B cell (primary cell): ENCODE measurements at regions not wholly inside any gene's neighbourhood (a gene's known extent, or its start where the extent isn't known, plus 50 kb on each side); places are given as distances from the start of the nearest gene placed in this dataset.

ENCODE experiments used
- EZH2 ChIP-seq: IDR thresholded peaks from 2 replicates; pipeline ENCODE4 v1.6.1; 2012; ENCODE audit warnings: borderline replicate concordance, low read depth, mild to moderate bottlenecking, moderate library complexity, low read length; ENCODE audit not compliant: insufficient read depth, poor library complexity, severe bottlenecking
- TF ChIP-seq, protein P1 (sequence below): fragments of 200-600 bp; IDR thresholded peaks from one replicate; pipeline ENCODE4 v1.8.0; 2022; ENCODE audit warnings: antibody characterized with exemption, mild to moderate bottlenecking

- TF ChIP-seq, protein P1, sequence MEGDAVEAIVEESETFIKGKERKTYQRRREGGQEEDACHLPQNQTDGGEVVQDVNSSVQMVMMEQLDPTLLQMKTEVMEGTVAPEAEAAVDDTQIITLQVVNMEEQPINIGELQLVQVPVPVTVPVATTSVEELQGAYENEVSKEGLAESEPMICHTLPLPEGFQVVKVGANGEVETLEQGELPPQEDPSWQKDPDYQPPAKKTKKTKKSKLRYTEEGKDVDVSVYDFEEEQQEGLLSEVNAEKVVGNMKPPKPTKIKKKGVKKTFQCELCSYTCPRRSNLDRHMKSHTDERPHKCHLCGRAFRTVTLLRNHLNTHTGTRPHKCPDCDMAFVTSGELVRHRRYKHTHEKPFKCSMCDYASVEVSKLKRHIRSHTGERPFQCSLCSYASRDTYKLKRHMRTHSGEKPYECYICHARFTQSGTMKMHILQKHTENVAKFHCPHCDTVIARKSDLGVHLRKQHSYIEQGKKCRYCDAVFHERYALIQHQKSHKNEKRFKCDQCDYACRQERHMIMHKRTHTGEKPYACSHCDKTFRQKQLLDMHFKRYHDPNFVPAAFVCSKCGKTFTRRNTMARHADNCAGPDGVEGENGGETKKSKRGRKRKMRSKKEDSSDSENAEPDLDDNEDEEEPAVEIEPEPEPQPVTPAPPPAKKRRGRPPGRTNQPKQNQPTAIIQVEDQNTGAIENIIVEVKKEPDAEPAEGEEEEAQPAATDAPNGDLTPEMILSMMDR: no peak
- TF ChIP-seq EZH2: no peak
These were observed 423.0 kb downstream of the TUSC1 start for GRCh38 chr9:25255216-25255615.
